HepG2 (cell line): ENCODE measurements at regions not wholly inside any gene's neighbourhood (a gene's known extent, or its start where the extent isn't known, plus 50 kb on each side); places are given as distances from the start of the nearest gene placed in this dataset.

Experiments used
- ATAC-seq: fragments of 200-7000 bp; cut with Tn5 transposase; 3 replicates; pipeline ENCODE4 v1.9.1; 2020; ENCODE audit warnings: mild to moderate bottlenecking, moderate library complexity
- BruUV-seq: library from RNA; stranded (reverse); fragments of 400-500 nt; replicated peaks from 2 replicates; lab custom pipeline; 2021; lab: Mats Ljungman, UMichigan
- CTCF ChIA-PET: fragments of 300-600 bp; formaldehyde crosslinking; extraction: SDS; loops from one replicate; lab custom pipeline; 2021; ENCODE audit warnings: low total read pairs, inconsistent platforms, low intra/inter-chr PET ratio; lab: Yijun Ruan, JAX
- POLR2A ChIA-PET: fragments of 350-600 bp; sonication (Branson Sonifier 250); formaldehyde crosslinking; loops from one replicate; lab custom pipeline; 2020; ENCODE audit warnings: antibody characterized with exemption, inconsistent platforms; lab: Yijun Ruan, JAX
- DNase-seq: peaks from one replicate; pipeline ENCODE4 v3.0.0-alpha.2; 2015; ENCODE audit warnings: low spot score
- FAIRE-seq: peaks from 3 replicates; lab custom pipeline; 2011; peaks lifted over from hg19 to GRCh38; lab: Jason Lieb, UNC
- H2AFZ ChIP-seq: one replicate; pipeline ENCODE4 v1.6.1; 2011; ENCODE audit warnings: low read length, inconsistent platforms
- H3K27ac ChIP-seq: fragments of 300-600 bp; 3 replicates; pipeline ENCODE4 v1.8.0; 2011; ENCODE audit warnings: mixed run types, mild to moderate bottlenecking, mixed read lengths, low read length, inconsistent platforms; ENCODE audit not compliant: insufficient read depth; ENCODE audit errors: extremely low read length
- H3K27me3 ChIP-seq, 2 experiments: fragments of 200-600 bp in 1 of 2; 2 replicates in 1 of 2; 3 replicates in 1 of 2; pipeline versions ENCODE4 v1.6.0 to v1.8.0; 2011; ENCODE audit warnings: low read length in 2 of 2, mild to moderate bottlenecking in 2 of 2, moderate library complexity in 2 of 2, inconsistent platforms in 1 of 2; ENCODE audit not compliant: insufficient read depth in 2 of 2, control insufficient read depth in 1 of 2
- H3K36me3 ChIP-seq, 2 experiments: fragments of 200-600 bp in 1 of 2; replicated peaks in 1 of 2; 2 replicates in 1 of 2; 3 replicates in 1 of 2; pipeline versions ENCODE4 v1.5.1 to v1.8.0; 2011; ENCODE audit warnings: low read length in 2 of 2, inconsistent platforms in 1 of 2; ENCODE audit not compliant: insufficient read depth in 2 of 2, control insufficient read depth in 1 of 2
- H3K4me1 ChIP-seq: 2 replicates; pipeline ENCODE4 v1.5.1; 2012; ENCODE audit warnings: low read length, inconsistent platforms; ENCODE audit not compliant: insufficient read depth
- H3K4me2 ChIP-seq: 2 replicates; pipeline ENCODE4 v1.6.0; 2011; ENCODE audit warnings: low read depth, low read length, inconsistent platforms
- H3K4me3 ChIP-seq, 3 experiments: fragments of 200-600 bp in 1 of 3; sonication (generic), shearing (Covaris generic) in 1 of 3; replicated peaks in 1 of 3; 2 replicates each; pipeline ENCODE4 v1.5.1; 2011 to 2016; ENCODE audit warnings: low read length in 3 of 3, inconsistent platforms in 2 of 3, low read depth in 2 of 3, mild to moderate bottlenecking in 2 of 3, control low read depth in 1 of 3, mixed read lengths in 1 of 3; ENCODE audit not compliant: insufficient read depth in 1 of 3
- H3K79me2 ChIP-seq: one replicate; pipeline ENCODE4 v1.6.1; 2011; ENCODE audit warnings: low read length, inconsistent platforms; ENCODE audit not compliant: insufficient read depth
- H3K9ac ChIP-seq: 2 replicates; pipeline ENCODE4 v1.6.0; 2011; ENCODE audit warnings: mild to moderate bottlenecking, low read depth, low read length, inconsistent platforms; ENCODE audit not compliant: insufficient read depth
- H3K9me3 ChIP-seq: 2 replicates; pipeline ENCODE4 v1.5.1; 2012; ENCODE audit warnings: mild to moderate bottlenecking, low read length
- H4K20me1 ChIP-seq: 2 replicates; pipeline ENCODE4 v1.6.0; 2011; ENCODE audit warnings: inconsistent platforms, mild to moderate bottlenecking, low read length, moderate library complexity; ENCODE audit not compliant: insufficient read depth
- PITX1 ChIP-seq: sonication (generic); formaldehyde crosslinking; IDR thresholded peaks from 2 replicates; pipeline ENCODE4 v1.5.1; 2020; ENCODE audit warnings: mild to moderate bottlenecking, missing genetic modification reagents
- SALL1 ChIP-seq: sonication (generic); formaldehyde crosslinking; IDR thresholded peaks from 2 replicates; pipeline ENCODE4 v1.8.0; 2022; ENCODE audit warnings: mild to moderate bottlenecking, missing genetic modification reagents
- SIX4 ChIP-seq: sonication (generic); formaldehyde crosslinking; IDR thresholded peaks from 2 replicates; pipeline ENCODE4 v1.4.0; 2020; ENCODE audit warnings: missing genetic modification reagents
- STAT5B ChIP-seq: sonication (generic); formaldehyde crosslinking; IDR thresholded peaks from 2 replicates; pipeline ENCODE4 v1.4.0; 2020; ENCODE audit warnings: missing genetic modification reagents
- TBL1XR1 ChIP-seq: fragments of 150-350 bp; IDR thresholded peaks from 2 replicates; pipeline ENCODE4 v1.6.1; 2014; ENCODE audit warnings: borderline replicate concordance, low read length; ENCODE audit not compliant: partially characterized antibody
- ZNF138 ChIP-seq: sonication (generic); formaldehyde crosslinking; IDR thresholded peaks from 2 replicates; pipeline ENCODE4 v1.5.0; 2020; ENCODE audit warnings: mild to moderate bottlenecking, low read depth, missing genetic modification reagents
- ZNF17 ChIP-seq: sonication (generic); formaldehyde crosslinking; IDR thresholded peaks from 2 replicates; pipeline ENCODE4 v1.5.0; 2020; ENCODE audit warnings: mild to moderate bottlenecking, missing genetic modification reagents
- ZNF550 ChIP-seq: sonication (generic); formaldehyde crosslinking; IDR thresholded peaks from 2 replicates; pipeline ENCODE4 v1.4.0; 2020; ENCODE audit warnings: mild to moderate bottlenecking, missing genetic modification reagents, borderline replicate concordance
- ZNF674 ChIP-seq: sonication (generic); formaldehyde crosslinking; IDR thresholded peaks from 2 replicates; pipeline ENCODE4 v1.5.0; 2020; ENCODE audit warnings: low read depth, mild to moderate bottlenecking, missing genetic modification reagents
- ZNF747 ChIP-seq: sonication (generic); formaldehyde crosslinking; IDR thresholded peaks from 2 replicates; pipeline ENCODE4 v1.8.1; 2023; ENCODE audit warnings: missing genetic modification reagents, mild to moderate bottlenecking, borderline replicate concordance
- ZZZ3 ChIP-seq: sonication (generic); formaldehyde crosslinking; IDR thresholded peaks from 2 replicates; pipeline ENCODE4 v1.4.0; 2020; ENCODE audit warnings: missing genetic modification reagents, mild to moderate bottlenecking, borderline replicate concordance
- WGBS: methylation state at CpG from one replicate; pipeline ENCODE4 v1.1.6; 2017; ENCODE audit warnings: low lambda C conversion rate; 5-methylcytosine and 5-hydroxymethylcytosine counted together
- in situ Hi-C: cut with HindIII; loops from 2 replicates; pipeline ENCODE4 v1.10.0; 2017; ENCODE audit warnings: low pct_unique_long_range_greater_than_20kb; ENCODE audit not compliant: extremely low pct_ligation_motif_present
- intact Hi-C: fragments of 100-400 bp; cut with micrococcal nuclease; formaldehyde crosslinking; loops from one replicate; pipeline ENCODE4 v1.10.0; 2022; ENCODE audit not compliant: unreplicated experiment
- TF ChIP-seq, protein P1 (sequence below): sonication (generic); formaldehyde crosslinking; IDR thresholded peaks from 2 replicates; pipeline ENCODE4 v1.8.0; 2022; ENCODE audit warnings: mild to moderate bottlenecking, missing genetic modification reagents, moderate library complexity
- TF ChIP-seq, protein P2 (sequence below): IDR thresholded peaks from 2 replicates; pipeline ENCODE4 v1.6.1; 2016; ENCODE audit warnings: control low read depth
- TF ChIP-seq, protein P3 (sequence below): sonication (generic); formaldehyde crosslinking; IDR thresholded peaks from 2 replicates; pipeline ENCODE4 v1.4.0; 2020; ENCODE audit warnings: missing genetic modification reagents
- TF ChIP-seq, protein P4 (sequence below): sonication (generic); formaldehyde crosslinking; IDR thresholded peaks from 2 replicates; pipeline ENCODE4 v1.4.0; 2020; ENCODE audit warnings: missing genetic modification reagents
- TF ChIP-seq, protein P5 (sequence below): sonication (generic); formaldehyde crosslinking; IDR thresholded peaks from 2 replicates; pipeline ENCODE4 v1.4.0; 2020; ENCODE audit warnings: mild to moderate bottlenecking, missing genetic modification reagents

DNA sequence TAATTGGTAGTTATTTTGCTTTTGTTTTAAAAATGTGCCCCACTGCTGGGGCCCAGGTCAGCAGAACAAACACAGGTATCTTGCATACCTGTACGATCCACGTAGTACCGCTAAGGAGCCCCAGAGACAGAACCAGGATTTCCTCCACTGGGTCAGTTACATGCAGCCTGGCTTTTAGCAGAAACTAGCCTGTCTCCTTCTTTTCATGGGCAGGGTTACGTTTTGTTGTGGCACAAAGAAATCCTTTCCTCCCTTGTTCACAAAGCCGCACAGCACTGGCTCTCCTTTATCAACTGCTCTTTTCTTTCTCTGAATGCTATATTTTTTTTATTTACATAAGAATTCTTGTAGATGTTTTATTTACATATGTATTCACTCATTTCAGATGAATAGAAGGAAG lies 190.3 kb upstream of the POU3F2 start:
- in situ Hi-C loops = no loop called here
- no peak overlapping the region for H2AFZ ChIP-seq
- no peak for FAIRE-seq

More for the DNA sequence above, 190.3 kb upstream of the POU3F2 start:
- 68% methylated on average over 5 of the region's 5 CpGs for WGBS
- Histone ChIP-seq H3K27ac (no peak overlapping the region), H3K9me3 (no peaks in the 10 kb centered on the region), H3K9ac (no peak overlapping the region), H3K4me3 (no peak overlapping the region), H4K20me1 (no peaks in the 10 kb centered on the region), H3K79me2 (no peaks in the 10 kb centered on the region), H3K4me1 (peaks cover 14% of the 10 kb centered on the region), H3K36me3 (no peaks in the 10 kb centered on the region), H3K4me2 (no peak overlapping the region), H3K27me3 (no peaks in the 10 kb centered on the region)
- ChIA-PET POLR2A (no interaction called here), CTCF (no interaction called here)
- no peak for ATAC-seq
- no TSS peak for BruUV-seq
- intact Hi-C loops = no loop called here
- DNase-seq = no peak
- TF ChIP-seq, protein P1, sequence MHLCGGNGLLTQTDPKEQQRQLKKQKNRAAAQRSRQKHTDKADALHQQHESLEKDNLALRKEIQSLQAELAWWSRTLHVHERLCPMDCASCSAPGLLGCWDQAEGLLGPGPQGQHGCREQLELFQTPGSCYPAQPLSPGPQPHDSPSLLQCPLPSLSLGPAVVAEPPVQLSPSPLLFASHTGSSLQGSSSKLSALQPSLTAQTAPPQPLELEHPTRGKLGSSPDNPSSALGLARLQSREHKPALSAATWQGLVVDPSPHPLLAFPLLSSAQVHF (CRISPR knock-in tag) = no peak
- TF ChIP-seq ZNF674 (CRISPR knock-in tag) (no peak), ZNF747 (CRISPR knock-in tag) (no peak), SALL1 (CRISPR knock-in tag) (no peak), ZNF17 (CRISPR knock-in tag) (no peak), SIX4 (CRISPR knock-in tag) (no peak), PITX1 (CRISPR knock-in tag) (no peak), ZNF138 (CRISPR knock-in tag) (no peak), ZNF550 (CRISPR knock-in tag) (no peak), STAT5B (CRISPR knock-in tag) (no peak), TBL1XR1 (no peak), ZZZ3 (CRISPR knock-in tag) (no peak)
- TF ChIP-seq, protein P2, sequence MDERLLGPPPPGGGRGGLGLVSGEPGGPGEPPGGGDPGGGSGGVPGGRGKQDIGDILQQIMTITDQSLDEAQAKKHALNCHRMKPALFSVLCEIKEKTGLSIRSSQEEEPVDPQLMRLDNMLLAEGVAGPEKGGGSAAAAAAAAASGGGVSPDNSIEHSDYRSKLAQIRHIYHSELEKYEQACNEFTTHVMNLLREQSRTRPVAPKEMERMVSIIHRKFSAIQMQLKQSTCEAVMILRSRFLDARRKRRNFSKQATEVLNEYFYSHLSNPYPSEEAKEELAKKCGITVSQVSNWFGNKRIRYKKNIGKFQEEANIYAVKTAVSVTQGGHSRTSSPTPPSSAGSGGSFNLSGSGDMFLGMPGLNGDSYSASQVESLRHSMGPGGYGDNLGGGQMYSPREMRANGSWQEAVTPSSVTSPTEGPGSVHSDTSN (CRISPR knock-in tag) = no peak
- TF ChIP-seq, protein P3, sequence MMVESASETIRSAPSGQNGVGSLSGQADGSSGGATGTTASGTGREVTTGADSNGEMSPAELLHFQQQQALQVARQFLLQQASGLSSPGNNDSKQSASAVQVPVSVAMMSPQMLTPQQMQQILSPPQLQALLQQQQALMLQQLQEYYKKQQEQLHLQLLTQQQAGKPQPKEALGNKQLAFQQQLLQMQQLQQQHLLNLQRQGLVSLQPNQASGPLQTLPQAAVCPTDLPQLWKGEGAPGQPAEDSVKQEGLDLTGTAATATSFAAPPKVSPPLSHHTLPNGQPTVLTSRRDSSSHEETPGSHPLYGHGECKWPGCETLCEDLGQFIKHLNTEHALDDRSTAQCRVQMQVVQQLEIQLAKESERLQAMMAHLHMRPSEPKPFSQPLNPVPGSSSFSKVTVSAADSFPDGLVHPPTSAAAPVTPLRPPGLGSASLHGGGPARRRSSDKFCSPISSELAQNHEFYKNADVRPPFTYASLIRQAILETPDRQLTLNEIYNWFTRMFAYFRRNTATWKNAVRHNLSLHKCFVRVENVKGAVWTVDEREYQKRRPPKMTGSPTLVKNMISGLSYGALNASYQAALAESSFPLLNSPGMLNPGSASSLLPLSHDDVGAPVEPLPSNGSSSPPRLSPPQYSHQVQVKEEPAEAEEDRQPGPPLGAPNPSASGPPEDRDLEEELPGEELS (CRISPR knock-in tag) = no peak
- TF ChIP-seq, protein P4, sequence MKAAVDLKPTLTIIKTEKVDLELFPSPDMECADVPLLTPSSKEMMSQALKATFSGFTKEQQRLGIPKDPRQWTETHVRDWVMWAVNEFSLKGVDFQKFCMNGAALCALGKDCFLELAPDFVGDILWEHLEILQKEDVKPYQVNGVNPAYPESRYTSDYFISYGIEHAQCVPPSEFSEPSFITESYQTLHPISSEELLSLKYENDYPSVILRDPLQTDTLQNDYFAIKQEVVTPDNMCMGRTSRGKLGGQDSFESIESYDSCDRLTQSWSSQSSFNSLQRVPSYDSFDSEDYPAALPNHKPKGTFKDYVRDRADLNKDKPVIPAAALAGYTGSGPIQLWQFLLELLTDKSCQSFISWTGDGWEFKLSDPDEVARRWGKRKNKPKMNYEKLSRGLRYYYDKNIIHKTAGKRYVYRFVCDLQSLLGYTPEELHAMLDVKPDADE = no peak
- TF ChIP-seq, protein P5, sequence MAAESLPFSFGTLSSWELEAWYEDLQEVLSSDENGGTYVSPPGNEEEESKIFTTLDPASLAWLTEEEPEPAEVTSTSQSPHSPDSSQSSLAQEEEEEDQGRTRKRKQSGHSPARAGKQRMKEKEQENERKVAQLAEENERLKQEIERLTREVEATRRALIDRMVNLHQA (CRISPR knock-in tag) = no peak
- TF ChIP-seq, all 625 proteins: peak for 0
